GM23248 (cell line): ENCODE measurements at regions not wholly inside any gene's neighbourhood (a gene's known extent, or its start where the extent isn't known, plus 50 kb on each side); places are given as distances from the start of the nearest gene placed in this dataset.

ENCODE experiments used
- DNase-seq: peaks from one replicate; pipeline ENCODE4 v3.0.0-alpha.2; 2015
- H2AFZ ChIP-seq: fragments of 200-600 bp; sonication (generic); 2 replicates; pipeline ENCODE4 v1.6.1; 2016; ENCODE audit warnings: antibody characterized with exemption
- H3F3A ChIP-seq: fragments of 200-600 bp; sonication (generic); 2 replicates; pipeline ENCODE4 v1.6.1; 2016; ENCODE audit warnings: mild to moderate bottlenecking, antibody characterized with exemption, mixed run types; ENCODE audit not compliant: insufficient read depth
- H3K27ac ChIP-seq: fragments of 200-600 bp; sonication (generic); 2 replicates; pipeline ENCODE4 v1.5.1; 2016; ENCODE audit warnings: mild to moderate bottlenecking
- H3K27me3 ChIP-seq: fragments of 200-600 bp; sonication (generic); replicated peaks from 2 replicates; pipeline ENCODE4 v1.6.1; 2016; ENCODE audit warnings: mild to moderate bottlenecking; ENCODE audit not compliant: insufficient read depth
- H3K36me3 ChIP-seq: fragments of 200-600 bp; sonication (generic); 2 replicates; pipeline ENCODE4 v1.6.1; 2016; ENCODE audit warnings: low read depth, mild to moderate bottlenecking
- H3K4me1 ChIP-seq: fragments of 200-600 bp; sonication (generic); 2 replicates; pipeline ENCODE4 v1.6.1; 2016; ENCODE audit warnings: mild to moderate bottlenecking; ENCODE audit not compliant: insufficient read depth
- H3K4me2 ChIP-seq: fragments of 200-600 bp; sonication (generic); one replicate; pipeline ENCODE4 v1.6.1; 2016; ENCODE audit warnings: mild to moderate bottlenecking; ENCODE audit not compliant: unreplicated experiment
- H3K4me3 ChIP-seq: fragments of 200-600 bp; sonication (generic); 2 replicates; pipeline ENCODE4 v1.5.1; 2016; ENCODE audit warnings: mild to moderate bottlenecking
- H3K79me2 ChIP-seq: fragments of 200-600 bp; sonication (generic); 2 replicates; pipeline ENCODE4 v1.6.1; 2016; ENCODE audit warnings: mild to moderate bottlenecking; ENCODE audit not compliant: insufficient read depth
- H3K9ac ChIP-seq: fragments of 200-600 bp; sonication (generic); 2 replicates; pipeline ENCODE4 v1.6.1; 2016; ENCODE audit warnings: mild to moderate bottlenecking
- H3K9me2 ChIP-seq: fragments of 200-600 bp; sonication (generic); 2 replicates; pipeline ENCODE4 v1.6.1; 2016; ENCODE audit warnings: mixed run types, mild to moderate bottlenecking, moderate library complexity; ENCODE audit not compliant: insufficient read depth
- H3K9me3 ChIP-seq: fragments of 200-600 bp; sonication (generic); one replicate; pipeline ENCODE4 v1.6.1; 2017; ENCODE audit warnings: low read depth
- H4K20me1 ChIP-seq: fragments of 200-600 bp; sonication (generic); 2 replicates; pipeline ENCODE4 v1.6.0; 2016; ENCODE audit not compliant: insufficient read depth
- EZH2 ChIP-seq: fragments of 200-600 bp; sonication (generic); IDR thresholded peaks from 2 replicates; pipeline ENCODE4 v1.6.1; 2018; ENCODE audit warnings: antibody characterized with exemption, mild to moderate bottlenecking; ENCODE audit not compliant: insufficient read depth, poor library complexity, severe bottlenecking
- EZH2phosphoT487 ChIP-seq: fragments of 200-600 bp; sonication (generic); IDR thresholded peaks from 2 replicates; pipeline ENCODE4 v1.6.1; 2018; ENCODE audit warnings: antibody characterized with exemption, moderate library complexity, mild to moderate bottlenecking, low read depth; ENCODE audit not compliant: insufficient read depth
- WGBS, 2 experiments: methylation state at CpG; one replicate each; pipeline ENCODE4 v1.1.6; 2015 to 2017; ENCODE audit warnings: low lambda C conversion rate in 2 of 2, low coverage in 1 of 2; ENCODE audit errors: missing lambda C conversion rate in 2 of 2; 5-methylcytosine and 5-hydroxymethylcytosine counted together
- in situ Hi-C: fragments of 300-500 bp; cut with MboI; formaldehyde crosslinking; loops from 2 replicates; pipeline ENCODE4 v1.15.0; 2020

GRCh38 chrX:112164420-112164819, 81.8 kb upstream of the TRPC5 start:
- no peak overlapping the region for H3K4me3 ChIP-seq
- H3K4me2 ChIP-seq: no peak overlapping the region
- in situ Hi-C loops: no loop called here
- H3K9ac ChIP-seq: no peak overlapping the region
- no peaks in the 10 kb centered on the region for H3K4me1 ChIP-seq
- no peak overlapping the region for H2AFZ ChIP-seq
- DNase-seq: no peak
- no peaks in the 10 kb centered on the region for H3K9me3 ChIP-seq
- no peak overlapping the region for H3K27ac ChIP-seq
- H3K9me2 ChIP-seq: no peaks in the 10 kb centered on the region
- H3K79me2 ChIP-seq: no peaks in the 10 kb centered on the region
- no peaks in the 10 kb centered on the region for H4K20me1 ChIP-seq
- 47 to 56% methylated on average over 2 of the region's 2 CpGs for WGBS, 2 experiments
- H3K27me3 ChIP-seq: no peaks in the 10 kb centered on the region
- H3F3A ChIP-seq: no peaks in the 10 kb centered on the region
- H3K36me3 ChIP-seq: no peaks in the 10 kb centered on the region
- TF ChIP-seq EZH2 (no peak), EZH2phosphoT487 (no peak)

GRCh38 chrX:112163906-112164305, 81.3 kb upstream of the TRPC5 start:
- DNase-seq: peak; percentile 56
- no peaks in the 10 kb centered on the region for H3K36me3 ChIP-seq
- no peaks in the 10 kb centered on the region for H3K9me3 ChIP-seq
- no peak for TF ChIP-seq EZH2phosphoT487
- no peak for TF ChIP-seq EZH2
- no peak overlapping the region for H3K27ac ChIP-seq
- 5 to 22% methylated on average over 2 to 3 of the region's 3 CpGs for WGBS, 2 experiments
- no peaks in the 10 kb centered on the region for H3K4me1 ChIP-seq
- H3K79me2 ChIP-seq: no peaks in the 10 kb centered on the region
- H3K27me3 ChIP-seq: no peaks in the 10 kb centered on the region
- no peak overlapping the region for H2AFZ ChIP-seq
- H3K9me2 ChIP-seq: no peaks in the 10 kb centered on the region
- H3F3A ChIP-seq: no peaks in the 10 kb centered on the region
- H3K4me3 ChIP-seq: no peak overlapping the region
- in situ Hi-C loops: no loop called here
- no peaks in the 10 kb centered on the region for H4K20me1 ChIP-seq
- no peak overlapping the region for H3K4me2 ChIP-seq
- no peak overlapping the region for H3K9ac ChIP-seq

- Histone ChIP-seq H3K79me2 (no peaks in the 10 kb centered on the region), H3K4me2 (no peak overlapping the region), H3K4me1 (no peaks in the 10 kb centered on the region), H3F3A (no peaks in the 10 kb centered on the region), H3K27me3 (no peaks in the 10 kb centered on the region), H3K27ac (no peak overlapping the region), H3K9ac (no peak overlapping the region), H3K9me3 (no peaks in the 10 kb centered on the region), H3K9me2 (no peaks in the 10 kb centered on the region), H4K20me1 (no peaks in the 10 kb centered on the region), H3K36me3 (no peaks in the 10 kb centered on the region), H3K4me3 (no peak overlapping the region), H2AFZ (no peak overlapping the region)
- DNase-seq: no peak
- WGBS, 2 experiments: 33 to 42% methylated on average over 2 of the region's 2 CpGs
- in situ Hi-C loops: no loop called here
- no peak for TF ChIP-seq EZH2phosphoT487
- TF ChIP-seq EZH2: no peak
Measured at GRCh38 chrX:112148397-112148796, 65.8 kb upstream of the TRPC5 start.

- no peaks in the 10 kb centered on the region for H3K9me3 ChIP-seq
- H2AFZ ChIP-seq: no peak overlapping the region
- no peaks in the 10 kb centered on the region for H3K4me1 ChIP-seq
- no peak overlapping the region for H3K27ac ChIP-seq
- peak; percentile 34 for DNase-seq
- no peak overlapping the region for H3K4me2 ChIP-seq
- no peaks in the 10 kb centered on the region for H3F3A ChIP-seq
- no peaks in the 10 kb centered on the region for H3K9me2 ChIP-seq
- H3K36me3 ChIP-seq: no peaks in the 10 kb centered on the region
- no peaks in the 10 kb centered on the region for H4K20me1 ChIP-seq
- no peak overlapping the region for H3K9ac ChIP-seq
- no peak overlapping the region for H3K4me3 ChIP-seq
- 0 to 7% methylated on average over 1 to 2 of the region's 2 CpGs for WGBS, 2 experiments
- TF ChIP-seq EZH2phosphoT487 (no peak), EZH2 (no peak)
- no peaks in the 10 kb centered on the region for H3K27me3 ChIP-seq
- in situ Hi-C loops: no loop called here
- H3K79me2 ChIP-seq: no peaks in the 10 kb centered on the region
Measured at GRCh38 chrX:112147206-112147605, 64.6 kb upstream of the TRPC5 start.

- no peaks in the 10 kb centered on the region for H3K36me3 ChIP-seq
- 14 to 17% methylated on average over 4 of the region's 4 CpGs for WGBS, 2 experiments
- DNase-seq: no peak
- no peaks in the 10 kb centered on the region for H4K20me1 ChIP-seq
- H3K9me3 ChIP-seq: no peaks in the 10 kb centered on the region
- H3K79me2 ChIP-seq: no peaks in the 10 kb centered on the region
- no peak overlapping the region for H3K27ac ChIP-seq
- no peak overlapping the region for H3K9ac ChIP-seq
- in situ Hi-C loops: no loop called here
- TF ChIP-seq EZH2: no peak
- no peak for TF ChIP-seq EZH2phosphoT487
- H3K4me1 ChIP-seq: no peaks in the 10 kb centered on the region
- H3K27me3 ChIP-seq: no peaks in the 10 kb centered on the region
- H3K4me2 ChIP-seq: no peak overlapping the region
- H3K4me3 ChIP-seq: no peak overlapping the region
- no peak overlapping the region for H2AFZ ChIP-seq
- no peaks in the 10 kb centered on the region for H3F3A ChIP-seq
- H3K9me2 ChIP-seq: no peaks in the 10 kb centered on the region
Measured at GRCh38 chrX:112137276-112137675, 54.7 kb upstream of the TRPC5 start.
